GM23338 (cell line): ENCODE measurements at regions not wholly inside any gene's neighbourhood (a gene's known extent, or its start where the extent isn't known, plus 50 kb on each side); places are given as distances from the start of the nearest gene placed in this dataset.

Experiments used
- ATAC-seq: fragments of 200-7000 bp; cut with Tn5 transposase; 3 replicates; pipeline ENCODE4 v1.9.1; 2020
- DNase-seq: peaks from one replicate; pipeline ENCODE4 v3.0.0-alpha.2; 2015; ENCODE audit warnings: low spot score
- H2AFZ ChIP-seq: fragments of 200-600 bp; sonication (generic); 2 replicates; pipeline ENCODE4 v1.8.0; 2016; ENCODE audit warnings: antibody characterized with exemption, mild to moderate bottlenecking, moderate library complexity
- H3F3A ChIP-seq: fragments of 200-600 bp; sonication (generic); replicated peaks from 2 replicates; pipeline ENCODE4 v1.8.0; 2017; ENCODE audit warnings: antibody characterized with exemption, mixed run types, low read depth
- H3K27ac ChIP-seq: fragments of 200-600 bp; sonication (generic); 2 replicates; pipeline ENCODE4 v1.6.1; 2016; ENCODE audit warnings: low read depth
- H3K27me3 ChIP-seq: fragments of 200-600 bp; sonication (generic); 2 replicates; pipeline ENCODE4 v1.8.0; 2016; ENCODE audit warnings: mild to moderate bottlenecking, mixed run types, moderate library complexity; ENCODE audit not compliant: insufficient read depth
- H3K36me3 ChIP-seq: fragments of 200-600 bp; sonication (generic); 2 replicates; pipeline ENCODE4 v1.8.0; 2016; ENCODE audit warnings: mild to moderate bottlenecking; ENCODE audit not compliant: insufficient read depth
- H3K4me1 ChIP-seq: fragments of 200-600 bp; sonication (generic); 2 replicates; pipeline ENCODE4 v1.8.0; 2016; ENCODE audit warnings: mild to moderate bottlenecking, moderate library complexity; ENCODE audit not compliant: insufficient read depth
- H3K4me2 ChIP-seq: fragments of 200-600 bp; sonication (generic); 2 replicates; pipeline ENCODE4 v1.7.1; 2017; ENCODE audit warnings: mixed run types
- H3K4me3 ChIP-seq: fragments of 200-600 bp; sonication (generic); 2 replicates; pipeline ENCODE4 v1.6.1; 2016; ENCODE audit warnings: mixed run types
- H3K79me2 ChIP-seq: fragments of 200-600 bp; sonication (generic); replicated peaks from 2 replicates; pipeline ENCODE4 v1.8.0; 2017; ENCODE audit warnings: mild to moderate bottlenecking; ENCODE audit not compliant: insufficient read depth
- H3K9me2 ChIP-seq: fragments of 200-600 bp; sonication (generic); 2 replicates; pipeline ENCODE4 v1.8.0; 2017; ENCODE audit not compliant: insufficient read depth
- H4K20me1 ChIP-seq: fragments of 200-600 bp; sonication (generic); replicated peaks from 2 replicates; pipeline ENCODE4 v1.8.0; 2017; ENCODE audit warnings: mild to moderate bottlenecking; ENCODE audit not compliant: insufficient read depth
- H3K27ac Mint-ChIP-seq: 2 replicates; pipeline ENCODE4 v1.8.0; 2020; ENCODE audit warnings: inconsistent platforms, mild to moderate bottlenecking, moderate library complexity, mixed read lengths
- H3K27me3 Mint-ChIP-seq: 3 replicates; pipeline ENCODE4 v1.8.0; 2022; ENCODE audit warnings: low read depth, mild to moderate bottlenecking, moderate library complexity, mixed read lengths, inconsistent platforms; ENCODE audit not compliant: insufficient read depth, poor library complexity
- H3K36me3 Mint-ChIP-seq: 3 replicates; pipeline ENCODE4 v1.8.0; 2021; ENCODE audit warnings: low read depth, mild to moderate bottlenecking, inconsistent platforms, moderate library complexity, mixed read lengths
- H3K4me1 Mint-ChIP-seq: 3 replicates; pipeline ENCODE4 v1.8.0; 2020; ENCODE audit warnings: mild to moderate bottlenecking, inconsistent platforms, mixed read lengths
- H3K4me3 Mint-ChIP-seq: 3 replicates; pipeline ENCODE4 v1.8.0; 2021; ENCODE audit warnings: moderate library complexity, mild to moderate bottlenecking, inconsistent platforms, mixed read lengths
- H3K9me3 Mint-ChIP-seq: 3 replicates; pipeline ENCODE4 v1.8.0; 2020; ENCODE audit warnings: moderate library complexity, mild to moderate bottlenecking, inconsistent platforms, mixed read lengths
- CREB1 ChIP-seq: fragments of 250-450 bp; sonication (Bioruptor Pico); IDR thresholded peaks from 2 replicates; pipeline ENCODE4 v1.5.0; 2020; ENCODE audit warnings: low read depth, mild to moderate bottlenecking, moderate library complexity
- EZH2 ChIP-seq: fragments of 200-600 bp; sonication (generic); IDR thresholded peaks from one replicate; pipeline ENCODE4 v1.8.0; 2017; ENCODE audit warnings: antibody characterized with exemption, mild to moderate bottlenecking, low read depth; ENCODE audit not compliant: unreplicated experiment
- EZH2phosphoT487 ChIP-seq: fragments of 200-600 bp; sonication (generic); IDR thresholded peaks from one replicate; pipeline ENCODE4 v1.8.1; 2018; ENCODE audit warnings: antibody characterized with exemption; ENCODE audit not compliant: unreplicated experiment
- JUNB ChIP-seq: IDR thresholded peaks from one replicate; pipeline ENCODE4 v1.6.1; 2016; ENCODE audit warnings: antibody characterized with exemption; ENCODE audit not compliant: unreplicated experiment
- NANOG ChIP-seq: IDR thresholded peaks from 2 replicates; pipeline ENCODE4 v1.6.1; 2016; ENCODE audit warnings: antibody characterized with exemption, borderline replicate concordance
- POLR2AphosphoS5 ChIP-seq: IDR thresholded peaks from 2 replicates; pipeline ENCODE4 v1.6.1; 2016; ENCODE audit warnings: antibody characterized with exemption, low read depth
- STAT1 ChIP-seq: IDR thresholded peaks from one replicate; pipeline ENCODE4 v1.6.1; 2016; ENCODE audit warnings: antibody characterized with exemption; ENCODE audit not compliant: unreplicated experiment
- ZNF114 ChIP-seq: fragments of 250-450 bp; sonication (Bioruptor Pico); IDR thresholded peaks from 2 replicates; pipeline ENCODE4 v1.5.0; 2020; ENCODE audit warnings: mild to moderate bottlenecking, moderate library complexity
- ZNF331 ChIP-seq: fragments of 250-450 bp; sonication (Bioruptor Pico); IDR thresholded peaks from 2 replicates; pipeline ENCODE4 v1.5.0; 2020; ENCODE audit warnings: low read depth, mild to moderate bottlenecking, moderate library complexity
- TF ChIP-seq, protein P1 (sequence below): IDR thresholded peaks from one replicate; pipeline ENCODE4 v1.6.1; 2018; ENCODE audit warnings: antibody characterized with exemption; ENCODE audit not compliant: unreplicated experiment
- TF ChIP-seq, protein P2 (sequence below): IDR thresholded peaks from 2 replicates; pipeline ENCODE4 v1.6.1; 2016; ENCODE audit warnings: antibody characterized with exemption
- TF ChIP-seq, protein P3 (sequence below): fragments of 250-450 bp; sonication (Bioruptor Pico); IDR thresholded peaks from 2 replicates; pipeline ENCODE4 v1.5.0; 2020; ENCODE audit warnings: mild to moderate bottlenecking, moderate library complexity
- TF ChIP-seq, protein P4 (sequence below), 2 experiments: fragments of 200-600 bp in 1 of 2; sonication (generic) in 1 of 2; conservative IDR thresholded peaks; 2 replicates each; pipeline versions ENCODE4 v1.5.1 to v1.6.1; 2016 to 2017; ENCODE audit warnings: antibody characterized with exemption in 2 of 2, low read depth in 2 of 2, mild to moderate bottlenecking in 2 of 2, moderate library complexity in 1 of 2

DNA sequence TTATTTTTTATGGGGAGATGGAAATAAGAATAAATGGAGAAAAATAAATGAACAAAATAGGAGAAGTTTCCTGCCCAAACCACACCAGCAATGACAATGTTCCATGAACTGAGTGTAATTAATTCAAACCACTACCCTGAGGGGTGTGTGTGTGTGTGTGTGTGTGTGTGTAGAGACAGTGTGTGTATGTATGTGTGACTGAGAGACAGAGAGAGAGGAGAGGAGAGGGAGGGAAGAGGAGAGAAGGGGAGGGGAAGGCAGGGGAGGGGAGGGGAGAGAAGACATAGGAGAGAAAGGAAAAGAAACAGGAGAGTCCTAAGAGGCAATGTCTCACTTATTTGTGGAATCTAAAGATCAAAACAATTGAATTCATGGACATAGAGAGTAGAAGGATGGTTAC, 65.0 kb upstream of the POU2AF1 start:
- no peaks in the 10 kb centered on the region for H3K79me2 ChIP-seq
- peaks cover 13% of the 10 kb centered on the region for H3K4me1 Mint-ChIP-seq
- no peak for ATAC-seq

More for the DNA sequence above, 65.0 kb upstream of the POU2AF1 start:
- no peak overlapping the region for H3K27ac ChIP-seq
- Mint-ChIP-seq H3K9me3 (no peaks in the 10 kb centered on the region), H3K27me3 (peaks cover 4% of the 10 kb centered on the region), H3K27ac (no peak overlapping the region), H3K36me3 (no peaks in the 10 kb centered on the region), H3K4me3 (no peak overlapping the region)
- H3K9me2 ChIP-seq = no peaks in the 10 kb centered on the region
- H4K20me1 ChIP-seq = no peaks in the 10 kb centered on the region
- no peaks in the 10 kb centered on the region for H3K27me3 ChIP-seq
- no peak for DNase-seq
- H3K4me1 ChIP-seq = peaks cover 7% of the 10 kb centered on the region
- H3K36me3 ChIP-seq = no peaks in the 10 kb centered on the region
- no peak overlapping the region for H3K4me2 ChIP-seq
- TF ChIP-seq EZH2phosphoT487 (no peak), JUNB (no peak), NANOG (no peak), ZNF114 (CRISPR knock-in tag) (no peak), CREB1 (no peak), ZNF331 (no peak), STAT1 (no peak), POLR2AphosphoS5 (no peak), EZH2 (no peak)
- TF ChIP-seq, protein P1, sequence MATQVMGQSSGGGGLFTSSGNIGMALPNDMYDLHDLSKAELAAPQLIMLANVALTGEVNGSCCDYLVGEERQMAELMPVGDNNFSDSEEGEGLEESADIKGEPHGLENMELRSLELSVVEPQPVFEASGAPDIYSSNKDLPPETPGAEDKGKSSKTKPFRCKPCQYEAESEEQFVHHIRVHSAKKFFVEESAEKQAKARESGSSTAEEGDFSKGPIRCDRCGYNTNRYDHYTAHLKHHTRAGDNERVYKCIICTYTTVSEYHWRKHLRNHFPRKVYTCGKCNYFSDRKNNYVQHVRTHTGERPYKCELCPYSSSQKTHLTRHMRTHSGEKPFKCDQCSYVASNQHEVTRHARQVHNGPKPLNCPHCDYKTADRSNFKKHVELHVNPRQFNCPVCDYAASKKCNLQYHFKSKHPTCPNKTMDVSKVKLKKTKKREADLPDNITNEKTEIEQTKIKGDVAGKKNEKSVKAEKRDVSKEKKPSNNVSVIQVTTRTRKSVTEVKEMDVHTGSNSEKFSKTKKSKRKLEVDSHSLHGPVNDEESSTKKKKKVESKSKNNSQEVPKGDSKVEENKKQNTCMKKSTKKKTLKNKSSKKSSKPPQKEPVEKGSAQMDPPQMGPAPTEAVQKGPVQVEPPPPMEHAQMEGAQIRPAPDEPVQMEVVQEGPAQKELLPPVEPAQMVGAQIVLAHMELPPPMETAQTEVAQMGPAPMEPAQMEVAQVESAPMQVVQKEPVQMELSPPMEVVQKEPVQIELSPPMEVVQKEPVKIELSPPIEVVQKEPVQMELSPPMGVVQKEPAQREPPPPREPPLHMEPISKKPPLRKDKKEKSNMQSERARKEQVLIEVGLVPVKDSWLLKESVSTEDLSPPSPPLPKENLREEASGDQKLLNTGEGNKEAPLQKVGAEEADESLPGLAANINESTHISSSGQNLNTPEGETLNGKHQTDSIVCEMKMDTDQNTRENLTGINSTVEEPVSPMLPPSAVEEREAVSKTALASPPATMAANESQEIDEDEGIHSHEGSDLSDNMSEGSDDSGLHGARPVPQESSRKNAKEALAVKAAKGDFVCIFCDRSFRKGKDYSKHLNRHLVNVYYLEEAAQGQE = no peak
- TF ChIP-seq, protein P2, sequence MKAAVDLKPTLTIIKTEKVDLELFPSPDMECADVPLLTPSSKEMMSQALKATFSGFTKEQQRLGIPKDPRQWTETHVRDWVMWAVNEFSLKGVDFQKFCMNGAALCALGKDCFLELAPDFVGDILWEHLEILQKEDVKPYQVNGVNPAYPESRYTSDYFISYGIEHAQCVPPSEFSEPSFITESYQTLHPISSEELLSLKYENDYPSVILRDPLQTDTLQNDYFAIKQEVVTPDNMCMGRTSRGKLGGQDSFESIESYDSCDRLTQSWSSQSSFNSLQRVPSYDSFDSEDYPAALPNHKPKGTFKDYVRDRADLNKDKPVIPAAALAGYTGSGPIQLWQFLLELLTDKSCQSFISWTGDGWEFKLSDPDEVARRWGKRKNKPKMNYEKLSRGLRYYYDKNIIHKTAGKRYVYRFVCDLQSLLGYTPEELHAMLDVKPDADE = no peak
- TF ChIP-seq, protein P3, sequence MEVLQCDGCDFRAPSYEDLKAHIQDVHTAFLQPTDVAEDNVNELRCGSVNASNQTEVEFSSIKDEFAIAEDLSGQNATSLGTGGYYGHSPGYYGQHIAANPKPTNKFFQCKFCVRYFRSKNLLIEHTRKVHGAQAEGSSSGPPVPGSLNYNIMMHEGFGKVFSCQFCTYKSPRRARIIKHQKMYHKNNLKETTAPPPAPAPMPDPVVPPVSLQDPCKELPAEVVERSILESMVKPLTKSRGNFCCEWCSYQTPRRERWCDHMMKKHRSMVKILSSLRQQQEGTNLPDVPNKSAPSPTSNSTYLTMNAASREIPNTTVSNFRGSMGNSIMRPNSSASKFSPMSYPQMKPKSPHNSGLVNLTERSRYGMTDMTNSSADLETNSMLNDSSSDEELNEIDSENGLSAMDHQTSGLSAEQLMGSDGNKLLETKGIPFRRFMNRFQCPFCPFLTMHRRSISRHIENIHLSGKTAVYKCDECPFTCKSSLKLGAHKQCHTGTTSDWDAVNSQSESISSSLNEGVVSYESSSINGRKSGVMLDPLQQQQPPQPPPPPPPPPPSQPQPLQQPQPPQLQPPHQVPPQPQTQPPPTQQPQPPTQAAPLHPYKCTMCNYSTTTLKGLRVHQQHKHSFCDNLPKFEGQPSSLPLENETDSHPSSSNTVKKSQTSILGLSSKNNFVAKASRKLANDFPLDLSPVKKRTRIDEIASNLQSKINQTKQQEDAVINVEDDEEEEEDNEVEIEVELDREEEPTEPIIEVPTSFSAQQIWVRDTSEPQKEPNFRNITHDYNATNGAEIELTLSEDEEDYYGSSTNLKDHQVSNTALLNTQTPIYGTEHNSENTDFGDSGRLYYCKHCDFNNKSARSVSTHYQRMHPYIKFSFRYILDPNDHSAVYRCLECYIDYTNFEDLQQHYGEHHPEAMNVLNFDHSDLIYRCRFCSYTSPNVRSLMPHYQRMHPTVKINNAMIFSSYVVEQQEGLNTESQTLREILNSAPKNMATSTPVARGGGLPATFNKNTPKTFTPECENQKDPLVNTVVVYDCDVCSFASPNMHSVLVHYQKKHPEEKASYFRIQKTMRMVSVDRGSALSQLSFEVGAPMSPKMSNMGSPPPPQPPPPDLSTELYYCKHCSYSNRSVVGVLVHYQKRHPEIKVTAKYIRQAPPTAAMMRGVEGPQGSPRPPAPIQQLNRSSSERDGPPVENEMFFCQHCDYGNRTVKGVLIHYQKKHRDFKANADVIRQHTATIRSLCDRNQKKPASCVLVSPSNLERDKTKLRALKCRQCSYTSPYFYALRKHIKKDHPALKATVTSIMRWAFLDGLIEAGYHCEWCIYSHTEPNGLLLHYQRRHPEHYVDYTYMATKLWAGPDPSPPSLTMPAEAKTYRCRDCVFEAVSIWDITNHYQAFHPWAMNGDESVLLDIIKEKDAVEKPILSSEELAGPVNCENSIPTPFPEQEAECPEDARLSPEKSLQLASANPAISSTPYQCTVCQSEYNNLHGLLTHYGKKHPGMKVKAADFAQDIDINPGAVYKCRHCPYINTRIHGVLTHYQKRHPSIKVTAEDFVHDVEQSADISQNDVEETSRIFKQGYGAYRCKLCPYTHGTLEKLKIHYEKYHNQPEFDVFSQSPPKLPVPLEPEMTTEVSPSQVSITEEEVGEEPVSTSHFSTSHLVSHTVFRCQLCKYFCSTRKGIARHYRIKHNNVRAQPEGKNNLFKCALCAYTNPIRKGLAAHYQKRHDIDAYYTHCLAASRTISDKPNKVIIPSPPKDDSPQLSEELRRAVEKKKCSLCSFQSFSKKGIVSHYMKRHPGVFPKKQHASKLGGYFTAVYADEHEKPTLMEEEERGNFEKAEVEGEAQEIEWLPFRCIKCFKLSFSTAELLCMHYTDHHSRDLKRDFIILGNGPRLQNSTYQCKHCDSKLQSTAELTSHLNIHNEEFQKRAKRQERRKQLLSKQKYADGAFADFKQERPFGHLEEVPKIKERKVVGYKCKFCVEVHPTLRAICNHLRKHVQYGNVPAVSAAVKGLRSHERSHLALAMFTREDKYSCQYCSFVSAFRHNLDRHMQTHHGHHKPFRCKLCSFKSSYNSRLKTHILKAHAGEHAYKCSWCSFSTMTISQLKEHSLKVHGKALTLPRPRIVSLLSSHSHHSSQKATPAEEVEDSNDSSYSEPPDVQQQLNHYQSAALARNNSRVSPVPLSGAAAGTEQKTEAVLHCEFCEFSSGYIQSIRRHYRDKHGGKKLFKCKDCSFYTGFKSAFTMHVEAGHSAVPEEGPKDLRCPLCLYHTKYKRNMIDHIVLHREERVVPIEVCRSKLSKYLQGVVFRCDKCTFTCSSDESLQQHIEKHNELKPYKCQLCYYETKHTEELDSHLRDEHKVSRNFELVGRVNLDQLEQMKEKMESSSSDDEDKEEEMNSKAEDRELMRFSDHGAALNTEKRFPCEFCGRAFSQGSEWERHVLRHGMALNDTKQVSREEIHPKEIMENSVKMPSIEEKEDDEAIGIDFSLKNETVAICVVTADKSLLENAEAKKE (CRISPR knock-in tag) = no peak
- TF ChIP-seq, protein P4, sequence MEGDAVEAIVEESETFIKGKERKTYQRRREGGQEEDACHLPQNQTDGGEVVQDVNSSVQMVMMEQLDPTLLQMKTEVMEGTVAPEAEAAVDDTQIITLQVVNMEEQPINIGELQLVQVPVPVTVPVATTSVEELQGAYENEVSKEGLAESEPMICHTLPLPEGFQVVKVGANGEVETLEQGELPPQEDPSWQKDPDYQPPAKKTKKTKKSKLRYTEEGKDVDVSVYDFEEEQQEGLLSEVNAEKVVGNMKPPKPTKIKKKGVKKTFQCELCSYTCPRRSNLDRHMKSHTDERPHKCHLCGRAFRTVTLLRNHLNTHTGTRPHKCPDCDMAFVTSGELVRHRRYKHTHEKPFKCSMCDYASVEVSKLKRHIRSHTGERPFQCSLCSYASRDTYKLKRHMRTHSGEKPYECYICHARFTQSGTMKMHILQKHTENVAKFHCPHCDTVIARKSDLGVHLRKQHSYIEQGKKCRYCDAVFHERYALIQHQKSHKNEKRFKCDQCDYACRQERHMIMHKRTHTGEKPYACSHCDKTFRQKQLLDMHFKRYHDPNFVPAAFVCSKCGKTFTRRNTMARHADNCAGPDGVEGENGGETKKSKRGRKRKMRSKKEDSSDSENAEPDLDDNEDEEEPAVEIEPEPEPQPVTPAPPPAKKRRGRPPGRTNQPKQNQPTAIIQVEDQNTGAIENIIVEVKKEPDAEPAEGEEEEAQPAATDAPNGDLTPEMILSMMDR (conservative IDR thresholded peaks at IDR 0.05; ENCODE audit: low read depth in 2 of 2) = no peak
- H2AFZ ChIP-seq = no peak overlapping the region
- no peak overlapping the region for H3K4me3 ChIP-seq
- H3F3A ChIP-seq = no peaks in the 10 kb centered on the region
